GM20431 (cell line): ENCODE measurements at regions not wholly inside any gene's neighbourhood (a gene's known extent, or its start where the extent isn't known, plus 50 kb on each side); places are given as distances from the start of the nearest gene placed in this dataset.

ENCODE experiments used
- in situ Hi-C: fragments of 300-500 bp; cut with MseI, MboI; formaldehyde crosslinking; loops from one replicate; pipeline ENCODE4 v1.15.0; 2020; ENCODE audit warnings: low sequenced_read_pairs; ENCODE audit not compliant: unreplicated experiment

DNA sequence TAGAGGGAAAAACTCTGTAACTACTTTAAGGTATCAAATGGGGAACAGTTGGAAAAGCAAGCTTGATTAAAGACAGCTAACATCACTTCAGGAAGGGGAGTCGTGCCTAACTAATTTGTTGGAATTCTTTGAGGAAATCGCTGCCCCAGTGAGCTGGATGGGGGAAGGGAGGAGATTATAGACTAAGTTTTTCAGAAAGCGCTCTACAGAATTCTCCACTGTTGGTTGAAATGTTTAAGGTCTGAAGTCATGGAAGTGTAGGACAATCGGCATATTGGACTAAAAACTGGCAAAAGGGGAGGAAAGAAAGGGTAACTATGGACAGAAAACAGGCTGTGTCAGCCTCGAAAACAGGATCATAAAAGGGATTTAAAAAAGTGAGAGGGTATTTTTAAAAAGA, 229.9 kb upstream of the HMGA2 start:
- in situ Hi-C loops, result loop anchor here (25.0 kb wide), 1 partner anchor 518 kb away; no protein-coding TSS in a partner anchor

DNA sequence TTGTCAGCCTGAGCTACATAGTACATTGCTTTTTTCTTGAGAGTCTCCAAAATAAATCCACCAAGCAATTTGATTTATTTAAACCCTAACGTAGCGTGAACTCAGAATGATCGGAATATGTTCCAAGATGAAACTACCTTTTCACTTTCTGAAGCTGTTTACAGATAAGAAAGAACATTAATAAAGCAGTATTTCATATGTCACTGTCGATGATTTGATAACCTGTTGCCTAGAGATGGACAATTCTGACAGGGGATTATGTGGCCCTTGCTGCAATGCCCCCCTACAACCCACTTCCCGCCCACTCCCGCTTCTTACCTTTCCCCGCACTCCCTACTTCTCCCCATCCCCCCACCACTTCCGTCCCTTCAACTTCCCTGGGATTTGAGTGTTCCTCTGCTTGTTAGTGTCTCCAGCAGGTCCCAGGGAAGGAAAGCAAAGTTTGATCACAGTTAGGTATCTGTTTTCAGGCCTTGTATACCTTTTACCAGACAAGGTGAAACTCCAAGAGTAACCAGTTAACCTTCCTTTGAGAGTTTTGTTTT, 229.2 kb upstream of the HMGA2 start:
- in situ Hi-C loops, result loop anchor here (25.0 kb wide), 1 partner anchor 517 kb away; no protein-coding TSS in a partner anchor

DNA sequence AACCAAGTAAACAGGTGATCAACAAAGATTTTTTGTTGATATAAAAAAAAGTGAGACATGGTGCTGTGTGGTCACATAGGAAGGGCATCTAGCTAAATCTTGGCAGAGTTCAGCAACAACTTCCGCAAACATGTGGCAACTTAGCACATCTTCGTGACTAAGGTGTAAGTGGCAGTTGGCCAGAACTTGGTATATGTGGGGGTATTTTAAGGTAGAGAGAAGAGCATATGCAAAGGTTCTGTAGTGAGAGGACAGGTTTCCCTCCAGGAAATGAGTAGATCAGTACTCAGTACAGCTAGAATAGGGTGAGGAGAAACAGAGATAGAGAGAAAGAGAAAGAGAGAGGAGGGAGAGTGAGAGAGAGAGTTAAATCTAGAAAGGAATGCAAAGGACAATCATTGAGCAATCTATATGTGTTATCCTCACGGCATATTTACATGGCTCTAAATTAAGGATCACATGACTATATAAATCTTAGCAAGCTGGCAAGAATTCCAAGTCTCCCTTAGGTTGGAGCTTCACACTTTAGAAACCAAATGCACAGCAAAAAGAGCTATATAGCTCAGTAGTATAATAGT, 227.7 kb upstream of the HMGA2 start:
- in situ Hi-C loops, result loop anchor here (25.0 kb wide), 1 partner anchor 516 kb away; no protein-coding TSS in a partner anchor

DNA sequence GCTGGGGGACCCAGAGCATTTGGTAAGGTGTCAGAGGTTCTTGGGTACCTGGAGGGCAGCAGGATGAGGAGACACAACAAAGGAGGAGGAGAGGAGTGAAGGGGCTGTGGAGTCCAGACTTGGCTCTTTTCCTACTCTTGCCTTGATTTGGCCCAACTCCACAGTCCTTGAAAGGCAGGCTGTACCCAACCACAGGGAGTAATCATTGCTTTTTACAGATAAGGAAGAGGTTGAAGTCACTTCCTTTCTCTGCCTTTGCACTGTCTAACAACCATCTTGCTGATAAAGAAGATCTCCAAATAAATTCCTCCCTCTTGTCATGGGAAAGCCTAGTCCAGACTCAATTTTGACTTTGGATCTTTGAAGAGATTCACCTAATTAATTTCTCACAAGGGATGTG, 226.8 kb upstream of the HMGA2 start:
- in situ Hi-C loops, result loop anchor here (25.0 kb wide), 1 partner anchor 515 kb away; no protein-coding TSS in a partner anchor

DNA sequence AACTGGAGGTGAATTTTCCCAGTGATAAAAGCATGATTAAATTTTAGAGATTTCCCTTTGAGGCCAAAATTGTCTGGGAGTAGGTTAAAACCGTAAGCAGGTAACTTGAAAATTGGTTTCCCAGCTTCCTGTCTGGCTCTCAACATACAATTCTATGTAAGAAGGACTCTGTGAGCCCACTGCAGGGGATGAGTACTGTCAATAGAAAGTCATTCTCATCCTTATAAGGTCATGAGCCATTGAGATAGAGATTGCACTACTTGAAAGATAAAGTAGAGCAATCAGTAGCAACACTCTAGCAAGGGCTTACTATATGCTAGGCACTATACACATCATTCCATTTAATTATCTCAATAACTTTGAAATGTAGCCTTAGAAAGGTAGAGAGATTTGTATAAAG, 225.6 kb upstream of the HMGA2 start:
- in situ Hi-C loops, result loop anchor here (25.0 kb wide), 1 partner anchor 514 kb away; no protein-coding TSS in a partner anchor

DNA sequence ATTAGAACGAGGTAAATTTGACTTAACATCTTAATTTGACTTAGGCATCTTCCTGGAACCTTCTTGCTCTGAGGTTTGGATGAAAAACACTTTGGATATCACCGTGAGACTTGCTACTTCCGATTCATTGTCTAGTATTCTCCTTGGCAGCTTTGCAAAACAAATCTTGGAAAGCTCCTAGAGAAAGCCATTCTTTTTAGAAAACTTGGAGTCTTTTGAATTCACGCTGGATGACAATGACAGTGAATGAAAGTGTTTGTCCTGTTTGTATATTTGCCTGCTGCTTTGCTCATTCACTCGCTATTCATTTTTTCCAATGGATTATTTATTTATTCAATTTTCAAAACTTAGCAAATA, 222.1 kb upstream of the HMGA2 start:
- in situ Hi-C loops, result no loop called here

DNA sequence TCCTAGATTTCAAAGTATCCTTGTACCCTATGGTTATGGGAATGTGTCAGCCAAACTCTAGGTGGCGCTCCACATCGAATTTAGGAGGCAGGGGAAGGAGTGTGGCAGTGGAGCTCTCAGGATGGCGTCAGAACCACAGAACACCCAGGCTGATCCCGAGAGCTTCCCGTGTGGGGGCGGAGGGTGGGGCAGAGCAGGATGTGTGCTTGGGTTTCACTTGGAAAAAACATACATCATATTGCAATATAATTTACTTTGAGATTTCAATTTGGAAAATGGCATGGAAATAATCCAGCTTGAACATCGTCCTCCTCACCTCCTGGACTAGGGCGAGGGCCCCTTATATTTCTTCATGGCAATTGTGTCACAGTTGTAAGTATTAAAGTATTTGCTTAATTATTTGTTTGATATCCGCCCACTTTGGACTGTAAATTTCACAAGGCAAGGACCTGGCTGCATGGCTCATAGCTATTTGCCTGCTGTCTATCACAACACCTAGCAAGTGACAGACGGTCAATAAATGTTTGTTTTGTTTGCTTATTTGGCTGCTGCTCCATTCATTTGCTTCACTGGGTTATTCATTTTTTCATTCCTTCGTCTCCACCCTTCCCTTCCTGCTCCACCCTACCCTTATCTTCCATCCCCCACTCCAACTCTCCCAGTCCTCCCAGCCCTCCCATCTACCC, 221.5 kb upstream of the HMGA2 start:
- in situ Hi-C loops, result no loop called here

DNA sequence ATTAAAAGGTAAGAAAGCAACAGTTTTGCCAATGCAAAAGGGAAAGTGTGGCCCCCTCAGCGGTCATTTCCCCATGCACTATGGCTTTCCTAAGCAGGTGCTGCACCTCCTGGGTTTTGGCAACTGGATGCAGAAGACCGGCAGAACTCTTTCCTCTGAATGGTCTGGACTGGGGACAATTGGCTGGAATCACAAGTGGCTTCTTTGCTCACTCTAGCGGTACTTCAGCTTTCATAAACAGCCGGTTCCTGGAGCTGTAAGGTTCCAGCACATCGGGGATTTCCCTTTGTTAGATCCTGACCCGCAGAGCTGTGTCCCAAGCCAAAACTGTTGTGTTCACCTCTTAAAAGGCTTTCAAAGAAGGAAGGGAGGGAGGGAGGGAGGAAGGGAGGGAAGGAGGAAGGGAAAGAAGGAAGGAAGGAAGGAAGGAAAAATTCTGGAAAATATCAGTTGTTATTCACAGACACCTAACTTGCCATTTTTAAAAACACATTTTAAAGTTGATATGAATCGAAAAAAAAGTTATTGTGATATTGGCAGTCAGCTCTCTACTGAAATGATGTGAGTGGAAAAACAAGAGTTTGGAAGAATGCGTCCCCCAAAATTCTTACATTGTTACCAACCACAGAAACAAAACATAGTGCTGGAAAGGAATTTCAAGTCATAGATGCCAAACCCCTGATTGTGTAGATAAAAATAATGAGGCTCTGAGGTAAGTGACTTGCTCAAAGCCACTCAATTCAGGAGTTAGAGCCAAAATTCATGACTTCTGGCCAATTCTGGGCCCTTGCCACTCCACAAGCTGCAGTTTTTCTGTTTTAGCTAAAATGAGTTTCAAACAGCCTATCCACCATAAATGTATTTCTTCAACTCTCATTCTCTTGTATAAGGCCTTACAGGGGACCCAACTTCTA, 220.6 kb upstream of the HMGA2 start:
- in situ Hi-C loops, result no loop called here

DNA sequence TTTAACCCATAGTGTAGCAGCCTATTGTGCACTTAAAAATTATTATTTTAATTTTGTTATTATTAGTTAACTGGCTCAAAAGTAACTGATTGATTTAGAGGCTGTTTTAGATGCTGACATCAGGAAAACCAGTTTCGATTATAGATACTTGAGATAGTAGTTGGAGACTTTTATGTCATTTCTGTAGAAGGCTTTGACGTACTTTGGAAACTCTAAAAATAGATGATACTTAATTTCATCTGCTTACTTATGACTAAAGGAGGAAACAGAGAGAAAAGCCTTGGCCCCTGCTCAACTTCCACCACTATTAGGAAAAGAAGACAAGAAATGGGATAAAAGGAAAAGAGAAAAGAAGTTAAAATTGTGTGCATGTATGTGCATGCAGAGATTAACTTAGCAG, 219.3 kb upstream of the HMGA2 start:
- in situ Hi-C loops, result no loop called here

DNA sequence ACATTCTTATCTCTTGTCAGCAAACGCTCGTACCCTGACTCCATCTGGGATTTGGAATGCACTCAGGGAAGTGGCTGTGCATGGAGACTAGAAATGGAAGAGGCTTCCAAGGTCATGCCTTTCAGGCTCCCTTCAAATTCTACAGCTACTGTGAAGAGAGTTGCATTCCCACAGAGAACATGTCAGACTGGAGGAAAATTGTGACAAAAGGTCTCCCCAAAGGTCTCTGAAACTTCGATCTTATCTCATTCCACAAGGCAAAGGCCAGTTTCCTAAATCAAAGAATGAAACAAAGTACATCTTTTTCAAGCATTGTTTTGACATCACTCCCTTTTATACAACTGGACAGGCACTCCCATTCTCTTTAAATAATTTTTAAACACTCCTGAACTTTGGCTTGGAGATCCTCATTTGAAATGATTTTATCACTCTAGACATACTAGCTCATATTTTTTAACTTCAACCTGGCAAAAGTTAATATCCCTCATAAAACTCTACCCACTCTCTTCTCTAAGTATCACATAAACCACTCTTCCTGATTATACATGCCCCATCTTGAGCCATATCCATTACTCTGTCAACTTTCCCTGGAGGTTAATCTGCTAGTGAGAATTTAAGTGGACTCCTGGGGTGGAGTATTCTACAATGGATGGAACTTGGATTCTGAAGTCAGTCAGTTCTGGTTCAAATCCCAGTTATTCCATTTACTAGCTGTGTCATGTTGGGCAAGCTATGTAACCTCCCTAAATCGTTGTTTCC, 218.1 kb upstream of the HMGA2 start:
- in situ Hi-C loops, result no loop called here

DNA sequence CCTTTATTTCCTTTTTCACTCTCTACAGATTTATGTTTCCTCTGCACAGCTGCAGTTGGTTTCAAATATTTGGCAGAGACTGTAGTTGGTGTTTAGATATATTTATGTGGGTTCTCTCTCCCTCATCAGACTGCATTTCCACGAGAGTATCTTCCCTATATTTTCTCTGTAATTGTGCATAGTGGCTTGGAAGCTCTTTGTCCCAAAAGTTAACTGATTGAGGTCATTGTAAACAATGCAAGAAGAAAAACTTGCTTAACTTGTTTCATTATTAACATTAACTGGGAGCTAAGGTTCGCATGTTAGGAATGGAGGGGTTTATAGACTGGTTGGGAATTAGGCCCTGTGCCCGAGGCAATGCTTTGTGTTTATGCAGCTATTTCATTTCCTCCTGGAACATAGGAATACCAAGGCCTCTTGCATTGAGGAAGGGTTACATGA, 216.9 kb upstream of the HMGA2 start:
- in situ Hi-C loops, result no loop called here

DNA sequence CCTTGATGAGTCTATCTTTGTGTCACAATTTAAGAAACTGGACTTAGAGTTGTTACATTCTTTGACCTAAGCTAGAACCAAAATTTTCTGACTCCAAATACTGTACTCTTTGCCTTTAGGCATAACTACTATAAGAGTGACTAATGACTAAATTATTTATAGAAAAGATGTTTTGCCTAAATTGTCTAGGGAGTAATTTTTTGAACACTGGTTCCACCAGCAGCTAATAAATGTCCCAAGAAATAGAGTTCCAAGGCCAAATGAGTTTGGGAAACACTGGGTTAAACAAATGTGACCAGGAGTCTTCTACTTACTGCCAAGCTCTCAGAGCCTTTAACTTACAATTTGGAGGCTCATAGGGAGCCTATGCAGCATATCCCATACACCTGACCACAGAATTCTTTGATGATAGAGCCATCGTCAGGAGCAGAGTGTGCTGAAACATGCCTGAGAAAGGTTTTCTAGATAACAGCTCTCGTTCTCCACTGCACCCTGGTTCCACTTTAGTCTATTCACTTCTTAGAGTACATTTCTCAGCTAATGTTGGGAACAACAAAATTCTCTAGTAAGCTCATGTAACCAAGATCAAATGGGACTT, 215.9 kb upstream of the HMGA2 start:
- in situ Hi-C loops, result no loop called here

DNA sequence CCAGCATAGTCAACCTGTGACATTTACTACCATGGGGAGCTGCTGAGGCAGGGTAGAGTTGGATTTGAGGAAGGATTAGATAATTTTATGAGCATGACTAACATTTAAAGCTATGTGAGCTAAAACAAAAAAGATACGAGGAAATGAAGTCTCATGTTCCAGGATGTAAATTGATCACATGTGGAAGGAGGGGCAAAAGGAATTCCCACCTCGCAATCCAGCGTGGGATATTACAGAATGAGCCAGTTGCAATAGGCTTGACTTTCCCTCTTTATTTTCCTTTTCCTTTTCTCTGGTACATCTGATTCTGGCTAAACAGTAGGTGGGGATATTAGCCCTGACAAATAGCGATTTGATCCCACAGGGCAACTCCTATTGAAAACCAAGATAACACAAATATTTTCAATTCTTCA, 214.9 kb upstream of the HMGA2 start:
- in situ Hi-C loops, result no loop called here

DNA sequence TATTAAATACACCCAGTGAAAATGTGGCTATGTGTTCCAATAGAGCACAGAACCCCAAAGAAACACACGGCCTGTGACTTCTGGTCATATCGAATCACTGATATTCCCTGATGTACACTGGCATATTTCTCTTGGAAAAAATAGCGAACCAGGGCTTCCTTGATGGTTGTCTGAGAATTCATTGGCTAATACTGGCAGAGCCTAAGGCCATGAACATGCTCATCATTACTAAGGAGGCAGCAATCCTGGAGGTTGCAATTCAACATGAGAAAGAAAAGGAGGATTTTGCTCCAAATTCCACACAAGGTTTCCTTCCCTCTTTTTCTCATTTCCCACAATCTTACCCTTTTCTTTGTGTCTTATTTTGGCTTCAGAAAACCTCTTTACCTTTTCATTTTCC, 212.9 kb upstream of the HMGA2 start:
- in situ Hi-C loops, result no loop called here

DNA sequence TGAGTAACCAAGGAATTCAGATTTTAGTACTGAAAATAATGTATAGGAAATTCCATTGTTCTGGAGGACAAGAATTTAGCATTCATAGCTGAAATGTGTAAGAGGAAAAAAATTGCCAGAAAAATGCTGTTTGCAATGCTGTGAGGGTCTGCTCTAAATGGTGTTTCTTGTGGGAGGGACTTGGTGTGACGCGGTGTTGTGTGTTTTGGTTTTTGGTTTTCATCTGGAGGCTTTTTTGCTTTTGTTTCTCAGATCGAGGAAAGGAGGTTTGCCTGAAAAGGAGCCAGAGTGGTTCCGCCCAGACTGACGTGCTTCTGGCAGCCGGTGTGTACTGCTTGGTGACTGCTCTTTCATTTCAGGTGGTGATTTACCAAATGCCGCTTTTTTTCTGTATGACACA, 211.8 kb upstream of the HMGA2 start:
- in situ Hi-C loops, result no loop called here

DNA sequence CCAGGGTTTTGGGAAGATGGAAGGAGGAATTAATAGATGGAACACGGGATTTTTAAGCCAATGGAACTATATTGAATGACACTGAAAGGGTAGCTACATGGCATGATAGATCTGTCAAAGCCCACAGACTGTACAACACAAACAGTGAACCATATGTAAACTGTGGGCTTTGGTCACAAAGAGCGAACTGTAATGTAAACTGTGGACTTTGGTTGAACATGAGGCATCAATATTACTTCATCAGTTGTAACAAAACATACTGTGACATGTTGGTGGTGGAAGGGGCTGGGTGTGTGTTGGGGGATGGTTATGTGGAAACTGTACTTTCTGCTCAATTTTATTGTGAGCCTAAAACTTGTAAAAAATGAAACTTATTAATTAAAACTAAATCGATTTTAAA, 210.6 kb upstream of the HMGA2 start:
- in situ Hi-C loops, result no loop called here

DNA sequence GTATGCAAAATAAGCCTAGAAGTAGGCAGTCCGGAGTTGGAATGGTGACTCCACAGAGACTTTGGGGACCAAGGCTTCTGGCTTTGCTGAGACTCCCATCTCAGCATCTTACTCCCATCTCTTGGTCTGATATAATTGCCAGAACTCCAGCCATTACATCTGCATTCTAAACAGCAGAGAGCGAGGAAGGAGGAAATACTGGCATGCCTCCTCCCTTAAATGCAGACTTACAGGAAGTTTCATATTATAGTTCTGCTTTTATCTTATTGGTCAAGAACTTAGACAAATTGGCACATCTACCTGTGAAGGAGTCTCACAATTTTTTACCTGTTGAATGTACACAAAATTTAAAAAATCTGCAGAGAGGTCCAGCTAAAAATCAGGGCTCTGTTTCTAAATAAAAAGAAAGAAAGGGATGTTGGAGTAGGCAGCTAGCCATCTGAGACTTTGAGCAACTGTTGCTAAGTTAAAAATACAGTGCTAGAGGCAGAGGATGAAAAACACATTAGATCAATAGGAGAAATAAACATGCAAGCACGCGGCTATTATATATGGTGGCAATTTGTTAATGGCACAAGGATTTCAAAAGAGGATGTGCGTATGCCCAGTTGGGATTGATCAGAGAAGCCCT, 209.9 kb upstream of the HMGA2 start:
- in situ Hi-C loops, result no loop called here

DNA sequence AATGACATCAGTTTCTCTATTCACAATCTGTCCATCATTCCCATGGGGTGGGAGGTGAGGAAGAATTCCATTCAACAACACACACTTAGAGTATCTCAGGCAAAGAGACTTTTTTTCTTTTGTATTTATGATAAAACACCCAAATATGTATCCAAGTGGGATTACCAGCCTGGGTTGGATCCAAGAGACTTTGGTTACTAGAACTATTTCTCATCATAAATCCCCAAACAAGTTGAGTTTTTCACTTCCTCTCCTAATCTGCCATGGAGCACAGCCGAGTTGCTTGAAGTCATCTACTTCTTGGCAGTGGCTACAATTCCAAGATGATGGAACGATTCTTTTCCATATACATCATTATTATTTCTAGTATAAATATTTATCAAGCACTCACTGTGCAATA, 209.2 kb upstream of the HMGA2 start:
- in situ Hi-C loops, result no loop called here

DNA sequence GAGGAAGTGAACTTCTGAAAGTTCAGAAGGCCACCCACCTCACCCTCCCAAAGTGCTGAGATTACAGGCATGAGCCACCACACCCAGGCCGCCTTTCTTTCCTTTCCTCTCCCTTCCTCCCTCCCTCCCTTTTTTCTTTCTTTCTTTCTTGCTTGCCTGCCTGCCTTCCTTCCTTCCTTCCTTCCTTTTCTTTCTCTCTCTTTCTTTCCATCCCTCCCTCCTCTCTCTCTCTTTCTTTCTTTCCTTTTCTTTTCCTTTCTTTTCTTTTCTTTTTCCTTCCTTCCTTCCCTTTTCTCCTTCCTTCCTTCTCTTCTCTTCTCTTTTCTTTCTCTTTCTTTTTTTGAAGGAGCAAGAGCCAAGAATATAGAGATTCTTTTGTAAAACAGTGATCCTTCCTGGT, 208.3 kb upstream of the HMGA2 start:
- in situ Hi-C loops, result no loop called here
